NCI-H2107 (cell line): ENCODE measurements at regions not wholly inside any gene's neighbourhood (a gene's known extent, or its start where the extent isn't known, plus 50 kb on each side); places are given as distances from the start of the nearest gene placed in this dataset.

ENCODE experiments used
- DNase-seq: peaks from one replicate; lab custom pipeline; 2025; lab: John Stamatoyannopoulos, UW

DNA sequence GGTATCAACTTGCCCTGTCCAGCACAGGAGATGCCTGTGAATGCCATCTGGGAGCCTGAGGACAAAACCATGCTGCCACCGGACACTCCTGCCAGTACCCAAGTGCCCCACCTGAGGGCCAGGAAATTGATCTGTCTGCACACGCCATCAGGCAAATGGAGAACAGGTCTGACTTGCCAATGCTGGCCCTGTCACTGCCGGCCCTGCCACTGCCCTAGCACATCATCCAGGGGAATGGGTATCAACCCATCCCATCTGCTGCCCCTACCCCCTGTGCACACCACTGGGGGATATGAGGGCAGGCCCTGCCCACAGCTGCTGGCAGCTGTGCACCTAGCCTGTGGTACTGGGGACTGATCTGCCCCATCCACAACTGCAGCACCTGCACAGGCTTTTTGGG is 1081.6 kb upstream of the EYS start:
- no peak for DNase-seq

DNA sequence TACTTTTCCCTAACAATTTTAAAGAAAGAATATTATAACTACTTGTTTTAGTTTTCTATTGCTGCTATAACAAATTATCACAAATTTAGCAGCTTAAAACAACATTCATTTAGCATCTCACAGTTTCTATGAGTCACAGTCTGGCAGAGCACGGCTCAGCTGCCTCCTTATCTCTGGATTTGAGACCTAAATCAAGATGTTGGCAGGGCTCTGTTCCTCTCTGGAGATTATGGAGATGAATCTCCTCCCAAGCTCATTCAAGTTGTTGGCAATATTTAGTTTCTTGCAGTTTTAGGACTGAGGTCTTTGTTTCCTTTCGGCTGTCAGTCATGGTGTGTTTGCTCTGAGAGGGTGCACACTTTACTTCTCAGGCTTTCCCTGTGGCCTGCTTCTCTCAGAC is 1065.8 kb upstream of the EYS start:
- DNase-seq, result no peak

DNA sequence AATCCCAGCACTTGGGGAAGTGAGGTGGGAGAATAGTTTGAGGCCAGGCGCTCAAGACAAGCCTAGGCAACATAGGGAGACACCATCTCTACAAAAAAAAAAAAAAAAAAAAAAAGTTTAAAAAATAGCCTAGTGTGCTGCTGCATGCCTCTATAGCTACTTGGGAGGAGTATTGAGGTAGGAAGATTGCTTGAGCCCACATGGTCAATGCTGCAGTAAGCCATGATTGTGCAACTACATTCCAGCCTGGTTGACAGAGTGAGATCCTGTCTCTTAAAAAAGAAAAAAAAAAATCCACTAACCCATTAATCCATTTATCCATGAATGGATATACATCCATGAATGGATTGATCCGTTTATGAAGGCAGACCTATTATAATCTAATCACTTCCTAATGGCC is 1064.6 kb upstream of the EYS start:
- DNase-seq, result no peak

DNA sequence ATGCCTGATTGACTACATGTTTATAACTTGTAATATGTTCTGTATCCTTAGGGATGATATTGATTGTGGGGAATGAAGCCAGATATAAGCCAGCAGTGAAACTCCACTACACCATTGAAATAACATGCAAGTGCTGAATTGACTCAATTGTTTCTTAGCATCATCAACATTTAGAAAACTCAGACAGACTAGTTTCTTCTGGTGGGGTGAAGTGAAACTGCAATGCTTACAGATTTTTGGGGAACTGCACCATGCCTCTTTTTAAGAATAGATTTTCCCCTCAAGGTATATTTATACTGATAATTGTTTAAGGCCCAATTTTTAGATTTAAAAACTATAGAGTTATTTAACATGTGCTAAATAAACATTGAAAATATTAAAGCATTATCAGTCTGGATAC is 1044.6 kb upstream of the EYS start:
- DNase-seq, result no peak

DNA sequence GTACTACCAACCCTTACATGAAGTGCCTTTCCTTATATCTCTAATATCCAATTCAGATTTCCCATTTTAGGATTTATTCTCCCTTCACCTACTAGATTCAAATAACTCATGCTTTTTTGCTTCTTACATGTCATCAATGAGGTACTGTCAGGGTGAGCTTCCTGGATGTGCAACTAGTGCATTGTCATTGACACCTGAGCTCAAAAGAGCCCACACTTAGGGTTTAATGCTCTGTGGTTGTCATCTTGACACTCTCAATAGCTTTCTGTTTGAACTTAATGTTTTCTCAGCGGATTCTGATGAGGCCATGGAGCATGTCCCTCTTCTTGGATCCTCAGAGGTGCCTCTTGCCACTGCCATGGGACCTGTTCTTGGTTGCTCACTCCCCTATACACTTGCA is 1033.3 kb upstream of the EYS start:
- DNase-seq, result no peak

DNA sequence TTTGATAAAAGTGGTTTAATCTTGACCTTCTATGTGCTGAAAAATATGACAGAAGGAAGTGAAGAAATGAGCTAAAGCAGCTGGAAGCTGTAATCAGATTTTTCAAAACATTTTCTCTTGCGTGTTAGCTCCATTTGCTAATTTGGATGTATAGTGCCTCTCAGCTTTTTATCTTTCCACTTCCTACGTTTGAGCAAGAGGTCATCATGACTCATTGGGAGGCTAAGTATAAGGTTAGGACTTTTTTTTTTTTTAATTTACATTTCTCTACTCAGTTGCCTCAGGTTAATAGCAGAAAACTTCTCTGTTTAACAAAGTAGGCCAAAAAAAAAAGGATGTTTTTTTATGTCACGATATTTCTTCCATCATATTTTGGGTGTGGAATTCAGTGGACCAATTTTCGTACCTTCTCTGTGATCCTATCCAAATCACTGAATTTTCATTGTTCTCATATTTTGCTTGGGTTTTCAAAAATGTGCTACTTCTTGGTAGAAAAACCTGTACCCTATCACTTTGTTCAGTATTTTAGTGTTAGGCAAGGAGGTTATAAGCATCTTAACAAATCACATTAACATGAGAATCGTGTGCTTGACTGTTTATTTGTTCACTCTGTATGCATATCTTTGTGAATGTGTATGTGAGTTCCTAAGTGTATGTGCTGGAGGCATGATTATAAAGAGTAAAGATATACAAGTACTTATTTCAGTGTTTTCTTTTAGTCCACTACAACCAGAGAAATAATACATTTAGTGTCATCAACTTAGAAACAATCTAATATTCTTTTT is 1028.3 kb upstream of the EYS start:
- DNase-seq, result no peak

DNA sequence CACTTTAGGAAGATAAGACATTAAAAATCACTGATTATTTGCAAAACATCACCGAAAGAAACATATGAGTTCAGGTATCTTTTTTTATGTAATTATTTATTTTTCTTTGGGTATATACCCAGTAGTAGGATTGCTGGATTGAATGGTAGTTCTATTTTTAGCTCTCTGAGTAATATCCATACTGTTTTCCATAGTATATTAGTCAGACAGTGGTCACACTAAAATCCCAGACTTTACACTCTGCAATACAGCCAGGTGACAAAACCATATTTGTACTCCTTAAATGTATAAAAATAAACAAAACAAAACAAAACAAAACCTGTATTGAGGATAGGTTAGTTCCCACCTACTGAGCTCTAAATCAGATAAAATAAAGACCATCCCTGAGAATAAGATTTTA is 1024.3 kb upstream of the EYS start:
- no peak for DNase-seq

DNA sequence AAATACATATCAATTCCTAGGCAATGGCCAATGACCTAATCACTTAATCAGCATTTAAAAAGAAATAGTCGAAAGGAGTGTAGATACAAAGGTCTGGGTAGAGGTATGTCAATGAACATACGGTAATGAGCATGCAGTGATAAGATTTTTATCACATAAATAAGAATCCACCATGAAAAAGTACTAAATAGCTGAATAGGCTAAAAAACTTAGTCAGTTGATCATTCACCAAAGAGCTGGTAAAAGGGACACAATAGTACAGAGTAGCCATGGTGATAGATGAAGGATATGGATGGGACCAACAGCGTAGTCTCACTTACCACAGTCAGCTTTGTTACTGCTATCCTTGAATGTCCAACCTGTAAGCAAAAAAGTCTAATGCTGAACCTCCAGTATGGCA is 1018.6 kb upstream of the EYS start:
- DNase-seq, result no peak

DNA sequence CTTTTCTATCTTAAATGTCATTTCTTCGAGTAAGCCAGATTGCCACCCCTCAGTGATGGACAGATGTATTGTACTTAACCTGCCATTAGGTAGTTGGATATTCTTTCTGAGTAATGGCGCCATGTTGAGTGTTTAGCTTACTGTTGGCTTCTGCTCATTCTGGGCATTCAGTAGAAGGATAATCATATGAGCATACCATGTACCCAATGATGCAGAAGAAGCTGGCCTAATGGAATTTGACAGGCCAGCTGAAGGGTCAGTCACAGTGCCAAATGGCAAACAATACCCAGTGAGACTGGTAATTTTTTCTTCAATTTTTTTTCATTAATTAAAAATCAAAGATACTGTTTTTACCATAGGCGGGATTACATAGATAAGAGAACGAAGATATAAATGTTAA is 1010.8 kb upstream of the EYS start:
- DNase-seq, result no peak

DNA sequence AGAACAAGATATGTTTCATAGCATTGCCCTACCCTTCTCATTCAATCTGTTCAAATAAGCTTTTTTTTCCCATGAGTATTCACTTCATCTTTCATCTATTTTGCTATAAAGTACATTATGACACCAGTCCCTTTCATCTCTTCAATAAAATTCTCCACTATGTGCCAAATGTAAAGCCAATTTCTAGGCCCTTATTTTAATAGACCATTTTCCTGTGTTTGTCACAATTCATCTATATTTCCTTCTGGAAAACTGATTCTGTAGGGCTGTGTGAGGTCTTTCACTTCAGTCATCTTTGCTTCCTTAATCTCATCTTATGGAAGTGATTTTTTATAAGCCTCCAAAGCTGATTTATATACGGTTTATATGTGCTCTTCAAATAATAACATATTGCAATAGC is 992.4 kb upstream of the EYS start:
- no peak for DNase-seq

DNA sequence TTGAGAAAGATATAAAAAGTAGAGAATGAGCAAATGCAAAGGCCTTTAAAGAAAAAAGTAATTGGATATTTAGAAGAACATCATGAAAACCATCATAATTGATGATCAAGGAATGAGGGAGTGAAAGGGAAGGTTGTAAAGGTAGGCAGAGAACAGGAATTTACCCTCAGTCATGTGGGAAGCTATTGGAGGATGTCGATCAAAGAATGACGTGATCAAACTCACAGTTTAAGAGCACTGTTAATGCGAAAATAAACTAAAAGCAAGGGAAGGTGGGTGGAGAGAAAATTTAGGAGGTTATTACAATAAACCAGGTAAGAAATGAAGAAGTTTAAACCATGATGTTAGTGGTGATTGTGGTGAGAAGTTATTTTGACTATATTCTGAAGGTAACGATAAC is 982.6 kb upstream of the EYS start:
- DNase-seq, result no peak

DNA sequence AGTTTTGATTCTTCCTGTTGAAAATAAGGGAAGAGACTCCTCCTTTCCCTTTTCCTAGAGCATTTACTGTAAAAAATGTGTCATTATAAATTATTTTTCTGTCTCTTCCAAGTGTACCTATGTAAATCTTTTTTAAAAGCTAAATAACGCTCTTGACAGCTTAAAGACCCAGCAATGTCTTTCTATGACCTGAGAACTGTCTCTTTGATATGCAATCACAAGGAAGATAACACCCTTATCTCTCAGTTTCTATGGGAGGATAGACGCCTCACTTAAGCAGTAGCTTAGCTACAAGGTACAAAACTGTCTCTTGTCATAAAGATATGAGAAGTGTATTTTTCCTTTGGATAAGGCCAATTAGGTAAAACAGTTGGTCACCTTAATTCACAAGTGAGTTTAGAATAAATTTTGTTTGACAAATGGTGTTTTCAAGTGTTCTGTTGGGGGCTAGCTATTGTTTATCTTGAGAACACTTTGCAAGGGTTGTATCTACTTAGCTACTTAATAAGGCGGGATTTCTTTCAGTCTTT is 980.6 kb upstream of the EYS start:
- DNase-seq, result no peak

DNA sequence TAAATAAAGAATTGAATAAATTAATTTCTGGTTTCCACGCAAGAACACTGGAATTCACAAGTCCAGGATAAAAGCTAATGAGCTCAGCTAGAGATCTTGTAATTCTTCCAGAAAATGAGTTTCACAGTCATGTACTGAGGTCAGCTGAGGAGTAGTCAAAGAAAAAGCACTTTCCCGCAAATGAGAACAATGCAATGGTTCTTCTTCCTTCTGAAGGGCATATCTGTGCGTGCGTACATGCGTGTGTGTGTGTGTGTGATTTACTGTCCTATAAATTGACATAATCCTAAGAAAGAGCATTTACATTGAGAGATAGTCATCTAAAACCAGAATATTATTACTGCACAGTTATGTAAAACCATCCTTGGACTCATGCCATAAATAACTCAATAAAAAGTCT is 968.9 kb upstream of the EYS start:
- no peak for DNase-seq

DNA sequence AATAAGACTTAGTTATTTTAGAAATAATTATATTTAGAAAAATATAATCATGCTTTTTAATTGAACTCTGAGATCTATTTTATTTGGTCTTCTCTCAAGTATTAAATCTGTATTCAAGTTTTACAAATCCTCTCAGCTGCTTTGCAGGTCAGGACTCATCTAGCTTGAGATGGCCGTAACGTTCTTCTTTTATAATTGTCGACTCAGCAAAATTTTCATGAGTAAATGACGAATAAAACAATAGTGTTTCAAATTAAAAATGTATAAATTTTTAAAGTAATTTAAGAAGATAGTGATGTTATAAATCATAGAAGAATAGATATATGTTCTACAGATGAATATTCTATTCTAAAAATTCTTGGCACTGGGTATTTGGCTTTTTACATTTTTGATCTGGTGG is 957.1 kb upstream of the EYS start:
- DNase-seq, result no peak

DNA sequence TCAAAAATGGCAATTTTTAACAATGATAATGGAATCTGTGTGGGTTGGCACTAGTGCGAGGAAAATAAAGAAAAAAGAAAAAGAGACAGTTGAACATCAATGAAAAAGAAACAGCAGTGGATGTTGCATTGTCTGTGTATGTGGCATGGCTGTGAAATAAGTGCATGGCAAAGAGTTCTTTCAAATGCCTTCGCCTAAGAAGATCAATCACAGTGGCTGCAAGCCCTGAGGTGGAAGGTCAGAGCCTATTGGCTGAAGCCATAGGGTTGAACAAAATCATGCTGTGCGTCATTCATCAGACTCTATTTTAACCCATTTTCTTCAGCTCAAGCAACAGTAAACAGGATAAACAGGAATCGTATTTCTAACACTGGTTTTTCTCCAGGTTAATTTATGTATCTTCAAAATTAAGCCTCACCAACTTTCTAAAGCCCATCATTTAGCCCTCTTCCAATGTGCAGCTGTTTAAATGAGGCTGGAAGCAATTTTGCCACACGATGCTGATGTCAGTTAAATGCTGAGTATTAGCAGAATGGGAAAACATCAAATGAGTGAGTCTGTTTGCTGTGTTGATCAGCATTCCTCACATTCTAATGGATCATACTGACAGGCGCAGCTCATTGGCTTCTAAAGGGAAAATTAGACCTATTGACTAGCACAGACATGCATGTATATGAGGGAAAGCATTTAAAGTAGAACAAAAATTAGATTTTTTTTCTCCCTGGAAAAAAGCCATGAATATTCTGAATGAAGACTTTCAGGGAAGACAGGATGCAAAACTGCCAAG is 955.9 kb upstream of the EYS start:
- no peak for DNase-seq

DNA sequence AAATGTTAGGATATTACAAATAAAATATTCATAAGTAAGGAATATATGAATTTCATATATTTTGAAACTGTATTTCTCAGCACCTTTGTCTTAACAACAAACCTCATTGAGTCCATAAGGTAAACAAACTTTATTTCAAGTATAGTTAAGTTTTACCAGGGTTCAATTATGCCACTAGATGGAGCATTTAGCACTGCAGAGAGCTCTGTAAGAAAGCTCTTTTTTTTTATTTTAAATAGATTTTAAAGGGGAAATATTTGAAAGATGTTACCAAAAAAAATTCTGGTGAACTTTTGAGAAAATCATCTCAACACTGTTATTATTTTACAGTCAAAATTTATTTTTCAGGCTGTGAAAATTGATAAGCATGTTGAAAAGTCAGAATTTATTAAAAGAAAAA is 955.2 kb upstream of the EYS start:
- DNase-seq, result no peak

DNA sequence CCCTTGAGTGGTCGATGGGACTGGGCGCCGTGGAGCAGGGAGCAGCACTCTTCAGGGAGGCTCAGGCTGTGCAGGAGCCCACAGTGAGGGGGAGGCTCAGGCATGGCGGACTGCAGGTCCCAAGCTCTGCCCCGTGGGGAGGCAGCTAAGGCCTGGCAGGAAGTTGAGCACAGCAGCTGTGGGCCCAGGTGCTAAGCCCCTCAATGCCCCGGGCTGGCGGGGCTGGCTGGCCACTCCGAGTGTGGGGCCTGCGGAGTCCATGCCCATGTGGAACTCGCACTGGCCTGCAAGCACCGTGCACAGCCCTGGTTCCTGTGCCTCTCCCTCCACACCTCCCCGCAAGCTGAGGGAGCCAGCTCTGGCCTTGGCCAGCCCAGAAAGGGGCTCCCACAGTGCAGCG is 948.4 kb upstream of the EYS start:
- DNase-seq, result no peak

DNA sequence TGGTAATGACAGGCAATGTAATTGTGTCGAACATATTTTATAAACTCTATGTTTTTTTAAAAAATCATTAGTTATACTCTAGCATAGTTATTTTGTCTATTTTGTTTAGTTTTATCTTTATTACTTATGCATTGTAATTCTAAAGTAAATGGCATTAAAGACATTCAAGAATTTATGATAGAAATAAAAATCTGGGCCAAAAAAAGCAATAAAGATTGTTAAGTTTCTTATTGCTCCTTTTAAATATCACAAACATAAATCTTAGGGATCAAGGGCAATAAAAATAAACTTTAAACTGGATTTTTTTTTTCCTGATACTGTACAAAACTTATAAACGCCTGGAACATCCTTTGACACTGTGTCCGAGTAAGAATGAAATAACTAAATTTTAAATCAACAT is 931.5 kb upstream of the EYS start:
- no peak for DNase-seq

DNA sequence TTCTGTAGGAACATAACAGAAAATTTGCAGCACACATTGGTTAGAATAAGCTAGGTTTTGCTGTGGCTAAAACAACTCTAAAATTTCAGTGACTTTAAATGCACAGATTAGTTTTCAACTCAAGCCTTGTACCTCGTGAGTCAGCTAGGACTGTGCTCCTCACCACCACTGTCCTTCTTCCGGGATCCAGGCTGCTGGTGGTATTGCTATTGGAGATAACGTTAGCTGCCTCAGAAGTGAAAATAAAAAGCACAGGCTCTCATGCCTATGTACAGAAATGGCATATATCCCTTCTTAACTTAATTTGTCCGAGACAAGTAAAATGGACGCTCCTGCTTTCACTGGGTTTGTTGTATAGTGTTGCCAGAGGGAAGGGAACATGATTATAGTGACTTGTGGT is 931.1 kb upstream of the EYS start:
- DNase-seq, result no peak

DNA sequence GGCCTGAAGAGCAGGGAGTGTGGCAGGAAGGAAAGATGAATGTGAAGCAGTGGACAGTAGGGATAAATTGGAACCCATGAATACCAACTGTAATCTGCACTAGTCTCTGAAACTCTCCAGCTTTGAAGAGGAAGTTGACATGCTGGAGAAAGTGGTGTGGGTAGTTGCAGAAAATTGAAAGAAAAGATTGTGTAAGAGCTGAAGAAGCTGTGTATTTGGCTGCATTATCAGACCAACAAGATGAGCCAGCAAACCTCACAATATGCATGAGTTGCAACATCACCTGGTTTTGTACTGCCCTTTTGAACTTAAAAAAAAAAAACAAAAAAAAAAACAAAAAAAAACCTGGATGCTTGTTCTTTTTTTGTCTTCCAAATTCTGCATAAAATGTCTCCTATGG is 921.9 kb upstream of the EYS start:
- no peak for DNase-seq

DNA sequence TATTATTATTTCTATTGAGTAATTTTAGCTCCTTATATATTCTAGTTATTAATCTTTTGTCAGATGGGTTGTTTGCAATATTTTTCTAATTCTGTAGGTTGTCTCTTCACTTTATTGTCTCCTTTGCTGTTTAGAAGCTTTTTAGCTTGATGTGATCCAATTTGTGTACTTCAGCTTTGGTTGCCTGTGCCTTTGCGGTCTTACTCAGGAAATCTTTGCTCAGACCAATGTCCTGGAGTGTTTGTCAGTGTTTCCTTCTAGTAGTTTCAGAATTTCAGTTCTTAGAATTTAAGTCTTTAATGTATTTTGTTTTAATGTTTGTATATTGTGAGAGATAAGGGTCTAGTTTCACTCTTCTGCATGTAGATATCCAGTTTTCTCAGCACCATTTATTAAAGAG is 916.0 kb upstream of the EYS start:
- DNase-seq, result no peak

DNA sequence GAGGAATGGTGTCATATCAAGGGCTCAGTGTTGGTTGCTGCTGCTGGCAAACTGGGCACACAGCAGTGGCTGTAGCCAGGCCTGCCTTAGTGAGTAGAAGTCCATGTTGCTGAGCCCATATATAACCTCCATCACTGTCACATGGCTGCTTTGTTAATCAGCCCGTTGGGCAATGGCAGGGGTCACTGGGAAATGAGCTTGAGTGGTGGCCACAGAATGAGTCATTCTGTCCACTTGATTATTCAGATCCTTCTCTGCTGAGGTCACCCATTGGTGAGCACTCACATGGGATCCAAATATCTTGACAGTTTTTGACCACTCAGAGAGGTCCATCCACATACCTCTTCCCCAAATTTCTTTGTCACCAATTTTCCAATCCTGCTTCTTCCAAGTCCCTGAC is 898.9 kb upstream of the EYS start:
- no peak for DNase-seq

DNA sequence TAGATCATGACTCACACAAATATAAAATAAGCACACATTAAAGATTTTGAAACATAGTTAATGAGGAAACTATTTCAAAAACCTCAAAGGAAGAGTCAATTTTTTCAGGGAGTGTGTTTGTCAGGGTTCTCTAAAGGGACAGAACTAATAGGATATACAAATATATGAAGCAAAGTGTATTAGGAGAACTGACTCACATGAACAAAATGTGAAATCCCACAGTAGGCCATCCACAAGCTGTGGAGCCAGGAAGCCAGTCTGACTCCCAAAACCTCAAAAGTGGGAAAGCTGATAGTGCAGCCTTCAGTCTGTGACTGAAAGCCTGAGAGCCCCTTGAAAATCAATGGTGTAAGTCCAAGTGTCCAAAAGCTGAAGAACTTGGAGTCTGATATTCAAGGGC is 898.0 kb upstream of the EYS start:
- no peak for DNase-seq

DNA sequence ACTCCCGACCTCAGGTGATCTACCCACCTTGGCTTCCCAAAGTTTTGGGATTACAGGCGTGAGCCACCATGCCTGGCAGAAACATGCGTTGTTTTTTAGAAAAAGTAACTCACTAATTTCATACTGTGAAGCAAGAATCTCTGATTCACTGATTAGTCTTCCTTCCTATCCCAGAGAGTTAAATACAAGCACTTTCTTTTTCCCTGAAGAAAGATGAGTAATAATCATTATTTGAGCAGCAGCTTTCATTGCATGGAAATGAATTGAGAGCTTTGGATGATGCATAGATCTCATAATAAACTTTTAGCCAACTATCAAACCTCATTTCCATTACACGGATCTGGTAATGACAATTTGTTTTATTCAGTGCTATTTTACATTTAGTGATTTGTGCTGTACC is 892.5 kb upstream of the EYS start:
- no peak for DNase-seq
